GM21723 (cell line): ENCODE measurements at regions not wholly inside any gene's neighbourhood (a gene's known extent, or its start where the extent isn't known, plus 50 kb on each side); places are given as distances from the start of the nearest gene placed in this dataset.
"Not testable (repeated sequence)": the region's sequence is repeated elsewhere in the genome, so short reads cannot be mapped to it uniquely, and the experiment has no call there.

Experiments
- ATAC-seq: cut with Tn5 transposase; IDR thresholded peaks from one replicate; pipeline ENCODE4 v1.9.1; 2021; ENCODE audit warnings: mild to moderate bottlenecking, moderate library complexity; ENCODE audit not compliant: unreplicated experiment

GRCh38 chr3:178099274-178099673 is 437.0 kb upstream of the KCNMB2 start:
- no peak for ATAC-seq

- ATAC-seq, result no peak
Measured at GRCh38 chr3:178099862-178100261, 436.4 kb upstream of the KCNMB2 start.

- no peak for ATAC-seq
Measured at GRCh38 chr3:178100908-178101307, 435.3 kb upstream of the KCNMB2 start.

- ATAC-seq, result no peak
Measured at GRCh38 chr3:178103140-178103539, 433.1 kb upstream of the KCNMB2 start.

- ATAC-seq, result no peak
Measured at GRCh38 chr3:178107804-178108203, 428.4 kb upstream of the KCNMB2 start.

- ATAC-seq, result no peak
Measured at GRCh38 chr3:178109691-178110090, 426.5 kb upstream of the KCNMB2 start.

GRCh38 chr3:178112134-178112533 is 424.1 kb upstream of the KCNMB2 start:
- no peak for ATAC-seq

GRCh38 chr3:178112552-178112951 is 423.7 kb upstream of the KCNMB2 start:
- not testable (repeated sequence) for ATAC-seq

GRCh38 chr3:178117641-178118040 is 418.6 kb upstream of the KCNMB2 start:
- ATAC-seq, result no peak

GRCh38 chr3:178119608-178120295 is 416.5 kb upstream of the KCNMB2 start:
- not testable (repeated sequence) for ATAC-seq

- ATAC-seq, result no peak
Measured at GRCh38 chr3:178120367-178120766, 415.9 kb upstream of the KCNMB2 start.

GRCh38 chr3:178126686-178127085 is 409.6 kb upstream of the KCNMB2 start:
- no peak for ATAC-seq

GRCh38 chr3:178127221-178127620 is 409.0 kb upstream of the KCNMB2 start:
- ATAC-seq, result no peak

GRCh38 chr3:178129109-178129508 is 407.1 kb upstream of the KCNMB2 start:
- no peak for ATAC-seq

GRCh38 chr3:178131801-178132200 is 404.4 kb upstream of the KCNMB2 start:
- no peak for ATAC-seq

GRCh38 chr3:178137206-178137605 is 399.0 kb upstream of the KCNMB2 start:
- ATAC-seq, result no peak

GRCh38 chr3:178137831-178138230 is 398.4 kb upstream of the KCNMB2 start:
- no peak for ATAC-seq

GRCh38 chr3:178139116-178139515 is 397.1 kb upstream of the KCNMB2 start:
- no peak for ATAC-seq

- ATAC-seq, result no peak
Measured at GRCh38 chr3:178140531-178141304, 395.5 kb upstream of the KCNMB2 start.

- ATAC-seq, result not testable (repeated sequence)
Measured at GRCh38 chr3:178141305-178141684, 394.9 kb upstream of the KCNMB2 start.

GRCh38 chr3:178146406-178146831 is 389.8 kb upstream of the KCNMB2 start:
- ATAC-seq, result no peak

- ATAC-seq, result no peak
Measured at GRCh38 chr3:178147001-178147400, 389.2 kb upstream of the KCNMB2 start.
